ENCODE measurements at regions not wholly inside any gene's neighbourhood (a gene's known extent, or its start where the extent isn't known, plus 50 kb on each side); places are given as distances from the start of the nearest gene placed in this dataset.

DNA sequence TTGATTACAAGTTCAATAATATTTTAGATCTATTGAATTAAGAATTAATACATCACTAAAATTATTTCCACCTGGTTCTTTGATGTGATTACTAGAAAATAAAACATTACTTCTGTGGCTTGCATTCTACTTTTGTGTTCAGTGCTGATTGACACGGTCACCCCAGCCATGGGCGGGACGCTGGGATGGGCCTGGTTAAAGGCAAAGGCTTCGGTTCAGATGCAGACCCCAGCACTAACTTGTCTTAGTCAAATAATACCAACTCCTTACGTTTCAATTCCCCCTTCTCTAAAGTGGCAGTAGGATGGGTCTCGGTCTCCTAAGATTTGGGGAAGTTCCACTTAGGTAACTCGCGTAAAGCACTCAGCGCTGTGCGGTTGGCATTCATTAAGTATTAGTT, 144.9 kb downstream of the URI1 start:
- Mint-ChIP-seq H3K9me3 (ENCODE audit: insufficient read depth) (no peaks in the 10 kb centered on the region), H3K27me3 (ENCODE audit: low read depth) (no peaks in the 10 kb centered on the region), H3K27ac (no peak overlapping the region), H3K36me3 (ENCODE audit: low read depth) (no peaks in the 10 kb centered on the region), H3K4me3 (no peak overlapping the region), H3K4me1 (ENCODE audit: low read depth) (peaks cover 4% of the 10 kb centered on the region)
- ATAC-seq, result no peak
- ChIA-PET POLR2A (no interaction called here), CTCF (no interaction called here)
- DNase-seq, result no peak

DNA sequence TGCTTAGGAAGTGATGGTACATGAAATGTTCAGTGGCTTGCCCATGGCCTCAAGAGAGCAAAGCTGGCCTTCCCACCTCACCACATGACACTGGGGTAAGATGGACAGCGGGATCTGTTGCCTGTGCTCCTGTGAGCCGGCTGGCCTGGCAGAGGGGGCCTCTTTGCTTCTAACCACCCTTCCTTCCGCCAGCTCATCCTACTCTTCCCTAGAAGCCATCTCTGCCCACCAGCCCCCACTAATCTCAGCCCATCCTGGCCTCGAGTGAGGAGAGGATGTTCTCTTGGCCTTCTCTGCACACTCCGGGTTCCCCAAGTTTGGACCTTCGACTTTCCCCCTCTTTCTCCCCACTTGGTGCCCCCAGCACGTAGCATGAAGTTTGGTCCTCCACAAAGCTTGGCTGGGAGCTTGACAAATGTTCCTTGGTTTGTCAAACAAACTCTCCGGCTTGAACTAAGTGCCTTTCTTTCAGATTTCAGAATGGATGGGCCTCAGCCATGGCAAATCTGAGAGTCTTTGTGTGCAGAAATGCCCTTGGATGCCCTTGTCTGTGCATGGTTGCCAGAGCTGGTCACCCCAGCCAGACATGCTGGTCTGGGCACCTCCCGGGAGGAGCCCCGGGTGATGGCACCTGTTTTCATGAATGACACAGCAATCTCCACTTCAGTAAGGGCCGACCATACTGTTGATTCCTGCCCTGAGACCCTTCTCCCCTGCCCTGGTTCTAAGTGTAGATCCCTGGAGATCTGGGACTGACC, 145.5 kb downstream of the URI1 start:
- DNase-seq (no peak), ATAC-seq (no peak)
- H3K4me3 Mint-ChIP-seq, result no peak overlapping the region
- POLR2A ChIA-PET, result no interaction called here
- H3K36me3 Mint-ChIP-seq (ENCODE audit: low read depth), result no peaks in the 10 kb centered on the region
- H3K27me3 Mint-ChIP-seq (ENCODE audit: low read depth), result no peaks in the 10 kb centered on the region
- H3K9me3 Mint-ChIP-seq (ENCODE audit: insufficient read depth), result no peaks in the 10 kb centered on the region
- CTCF ChIA-PET, result no interaction called here
- H3K4me1 Mint-ChIP-seq (ENCODE audit: low read depth), result peaks cover 4% of the 10 kb centered on the region
- no peak overlapping the region for H3K27ac Mint-ChIP-seq

DNA sequence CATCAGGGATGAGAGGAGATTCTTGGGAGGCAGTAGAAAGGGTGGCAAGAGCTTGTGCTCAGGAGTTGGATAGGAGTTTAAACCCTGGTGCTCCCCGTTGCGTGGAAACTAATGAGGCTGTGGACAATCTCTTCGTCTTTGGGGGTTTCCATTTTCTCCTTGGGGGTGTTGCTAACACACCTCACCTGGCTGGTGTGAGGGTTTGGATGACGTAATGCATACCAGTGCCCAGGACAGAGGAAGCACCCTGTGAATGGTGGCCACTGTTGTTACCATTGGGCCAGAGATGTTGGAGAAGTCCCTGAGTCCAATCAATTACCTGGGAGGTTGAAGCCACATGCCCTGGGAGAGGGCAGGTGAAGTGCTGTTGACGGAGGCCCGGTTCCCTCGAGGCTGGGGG, 146.5 kb downstream of the URI1 start:
- no peak for DNase-seq
- CTCF ChIA-PET, result no interaction called here
- Mint-ChIP-seq H3K4me3 (no peak overlapping the region), H3K27ac (no peak overlapping the region), H3K4me1 (ENCODE audit: low read depth) (peaks cover 4% of the 10 kb centered on the region), H3K27me3 (ENCODE audit: low read depth) (no peaks in the 10 kb centered on the region), H3K9me3 (ENCODE audit: insufficient read depth) (no peaks in the 10 kb centered on the region), H3K36me3 (ENCODE audit: low read depth) (no peaks in the 10 kb centered on the region)
- ATAC-seq, result no peak
- POLR2A ChIA-PET, result no interaction called here

DNA sequence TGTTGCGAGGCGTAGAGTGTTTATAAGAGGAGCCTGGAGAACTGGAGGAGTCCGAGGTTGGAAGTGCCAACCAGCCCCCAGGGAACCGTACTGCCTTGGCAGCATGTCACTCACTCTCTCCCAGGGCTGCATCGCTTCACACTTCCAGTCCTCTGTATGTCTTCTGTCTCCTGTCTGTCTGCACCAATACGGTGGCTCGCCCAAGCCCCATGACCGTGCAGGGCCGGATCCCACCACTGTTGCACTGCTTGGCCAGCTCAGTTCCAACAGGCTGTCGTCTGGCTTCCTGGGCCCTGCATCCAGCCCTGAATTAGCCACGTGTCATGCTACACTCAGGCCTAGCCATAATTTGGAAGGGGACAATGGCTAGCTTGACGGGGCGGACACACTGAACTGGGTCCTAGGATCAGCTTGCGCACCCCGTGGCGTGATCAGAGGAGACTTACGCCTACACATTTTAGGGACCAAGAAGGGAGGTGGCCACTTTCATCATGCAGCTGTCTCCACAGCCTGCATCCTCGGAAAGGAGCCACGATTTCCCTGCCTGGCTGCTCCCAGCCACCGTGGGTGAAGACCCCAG, 147.1 kb downstream of the URI1 start:
- Mint-ChIP-seq H3K9me3 (ENCODE audit: insufficient read depth) (no peaks in the 10 kb centered on the region), H3K4me3 (no peak overlapping the region), H3K4me1 (ENCODE audit: low read depth) (peaks cover 4% of the 10 kb centered on the region), H3K27ac (no peak overlapping the region), H3K36me3 (ENCODE audit: low read depth) (no peaks in the 10 kb centered on the region), H3K27me3 (ENCODE audit: low read depth) (no peaks in the 10 kb centered on the region)
- ATAC-seq (no peak), DNase-seq (no peak)
- POLR2A ChIA-PET, result no interaction called here
- CTCF ChIA-PET, result no interaction called here

DNA sequence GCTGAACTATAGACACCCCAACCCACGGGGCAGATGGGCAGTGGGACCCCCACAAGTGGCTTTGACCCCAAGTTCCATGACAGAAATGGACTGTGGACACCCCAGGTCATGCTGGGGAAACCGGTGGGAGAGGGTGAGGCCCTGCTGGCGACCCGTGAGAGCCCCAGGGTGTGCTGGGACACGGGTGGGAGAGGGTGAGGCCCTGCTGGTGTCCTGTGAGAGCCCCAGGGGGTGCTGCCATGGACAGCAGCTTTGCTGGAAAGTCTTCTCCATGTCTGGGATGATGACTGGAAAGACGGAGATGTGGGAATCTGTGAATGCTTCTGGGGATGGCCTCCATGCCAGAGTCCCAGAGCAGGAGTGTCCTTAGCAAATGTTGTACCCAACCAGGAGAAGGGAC, 148.4 kb downstream of the URI1 start:
- Mint-ChIP-seq H3K27me3 (ENCODE audit: low read depth) (no peaks in the 10 kb centered on the region), H3K36me3 (ENCODE audit: low read depth) (no peaks in the 10 kb centered on the region), H3K9me3 (ENCODE audit: insufficient read depth) (no peaks in the 10 kb centered on the region), H3K4me1 (ENCODE audit: low read depth) (no peaks in the 10 kb centered on the region), H3K27ac (no peak overlapping the region), H3K4me3 (no peak overlapping the region)
- POLR2A ChIA-PET, result no interaction called here
- DNase-seq (no peak), ATAC-seq (no peak)
- CTCF ChIA-PET, result interaction anchor here (0.9 kb wide), 1 partner anchor 15 kb away, joined by 3 read pairs; no protein-coding TSS in a partner anchor

DNA sequence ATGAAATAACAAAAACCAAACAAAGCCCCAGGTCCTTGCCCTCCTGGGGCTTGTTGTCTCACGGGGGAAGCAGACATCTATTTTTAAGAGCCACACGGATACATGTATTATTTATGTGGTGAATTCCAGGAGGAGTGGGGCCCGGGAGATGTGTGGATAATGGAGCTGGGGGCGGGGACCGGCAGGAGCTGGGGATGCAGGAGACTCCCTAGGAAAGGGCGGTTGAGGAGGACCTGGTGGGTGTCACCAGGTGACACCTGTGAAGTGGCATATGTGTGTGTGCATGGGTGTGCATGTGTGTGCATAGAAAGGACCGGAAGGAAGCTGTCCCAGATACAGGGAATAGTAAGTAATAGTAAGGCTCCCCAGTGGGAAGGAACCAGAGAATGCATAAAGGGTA, 148.9 kb downstream of the URI1 start:
- ATAC-seq, result no peak
- no peaks in the 10 kb centered on the region for H3K36me3 Mint-ChIP-seq (ENCODE audit: low read depth)
- no peak for DNase-seq
- H3K4me1 Mint-ChIP-seq (ENCODE audit: low read depth), result no peaks in the 10 kb centered on the region
- no peaks in the 10 kb centered on the region for H3K9me3 Mint-ChIP-seq (ENCODE audit: insufficient read depth)
- H3K27ac Mint-ChIP-seq, result no peak overlapping the region
- POLR2A ChIA-PET, result no interaction called here
- H3K27me3 Mint-ChIP-seq (ENCODE audit: low read depth), result no peaks in the 10 kb centered on the region
- no peak overlapping the region for H3K4me3 Mint-ChIP-seq
- CTCF ChIA-PET, result no interaction called here

DNA sequence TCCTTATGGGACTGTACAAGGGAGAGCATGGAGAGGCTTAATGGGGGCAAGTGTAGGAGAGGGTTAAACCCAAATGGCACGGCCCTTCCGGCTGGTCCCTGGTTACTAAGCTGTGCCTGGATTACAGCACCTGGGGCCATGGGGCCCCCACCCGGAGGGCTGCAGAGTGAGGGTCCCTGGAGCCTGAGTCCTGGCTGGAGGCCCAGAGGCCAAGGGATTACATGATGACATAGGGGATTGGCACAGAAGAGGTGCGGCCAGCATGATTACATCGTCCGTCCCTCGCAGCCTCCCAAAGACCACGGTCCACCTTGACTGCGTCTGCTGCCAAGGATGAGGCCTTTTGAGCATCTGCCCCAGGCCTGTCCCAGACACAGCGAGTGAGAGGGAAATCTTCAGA, 149.4 kb downstream of the URI1 start:
- ChIA-PET CTCF (interaction anchor here (0.6 kb wide), 1 partner anchor 10 kb away, joined by 3 read pairs; no protein-coding TSS in a partner anchor), POLR2A (no interaction called here)
- DNase-seq (no peak), ATAC-seq (no peak)
- Mint-ChIP-seq H3K36me3 (ENCODE audit: low read depth) (no peaks in the 10 kb centered on the region), H3K27me3 (ENCODE audit: low read depth) (no peaks in the 10 kb centered on the region), H3K27ac (no peak overlapping the region), H3K4me1 (ENCODE audit: low read depth) (no peaks in the 10 kb centered on the region), H3K9me3 (ENCODE audit: insufficient read depth) (no peaks in the 10 kb centered on the region), H3K4me3 (no peak overlapping the region)

DNA sequence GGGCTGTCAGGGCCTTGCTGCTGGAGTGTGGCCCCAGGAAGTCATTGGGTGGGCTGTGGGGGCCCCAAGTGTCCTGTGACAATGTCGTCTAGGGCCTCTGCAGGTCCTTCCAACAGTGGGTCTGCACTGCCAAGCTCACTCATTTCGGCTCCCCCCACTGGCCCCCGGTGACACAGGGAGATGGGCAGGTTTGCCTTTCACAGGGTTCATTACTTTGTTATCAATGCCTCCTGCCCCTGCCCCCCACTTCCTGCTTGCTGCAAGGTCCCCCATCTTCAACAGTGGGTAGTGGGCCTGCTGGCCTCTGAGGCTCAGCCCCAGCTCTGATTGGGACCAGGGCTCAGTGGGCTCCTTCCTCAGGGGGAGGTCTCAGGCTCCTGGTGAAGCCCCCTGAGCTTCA, 149.8 kb downstream of the URI1 start:
- POLR2A ChIA-PET, result no interaction called here
- H3K9me3 Mint-ChIP-seq (ENCODE audit: insufficient read depth), result no peaks in the 10 kb centered on the region
- H3K27ac Mint-ChIP-seq, result no peak overlapping the region
- no peak for ATAC-seq
- H3K4me3 Mint-ChIP-seq, result no peak overlapping the region
- DNase-seq, result no peak
- H3K27me3 Mint-ChIP-seq (ENCODE audit: low read depth), result no peaks in the 10 kb centered on the region
- H3K36me3 Mint-ChIP-seq (ENCODE audit: low read depth), result no peaks in the 10 kb centered on the region
- CTCF ChIA-PET, result interaction anchor here (0.6 kb wide), 1 partner anchor 10 kb away, joined by 3 read pairs; no protein-coding TSS in a partner anchor
- H3K4me1 Mint-ChIP-seq (ENCODE audit: low read depth), result no peaks in the 10 kb centered on the region

DNA sequence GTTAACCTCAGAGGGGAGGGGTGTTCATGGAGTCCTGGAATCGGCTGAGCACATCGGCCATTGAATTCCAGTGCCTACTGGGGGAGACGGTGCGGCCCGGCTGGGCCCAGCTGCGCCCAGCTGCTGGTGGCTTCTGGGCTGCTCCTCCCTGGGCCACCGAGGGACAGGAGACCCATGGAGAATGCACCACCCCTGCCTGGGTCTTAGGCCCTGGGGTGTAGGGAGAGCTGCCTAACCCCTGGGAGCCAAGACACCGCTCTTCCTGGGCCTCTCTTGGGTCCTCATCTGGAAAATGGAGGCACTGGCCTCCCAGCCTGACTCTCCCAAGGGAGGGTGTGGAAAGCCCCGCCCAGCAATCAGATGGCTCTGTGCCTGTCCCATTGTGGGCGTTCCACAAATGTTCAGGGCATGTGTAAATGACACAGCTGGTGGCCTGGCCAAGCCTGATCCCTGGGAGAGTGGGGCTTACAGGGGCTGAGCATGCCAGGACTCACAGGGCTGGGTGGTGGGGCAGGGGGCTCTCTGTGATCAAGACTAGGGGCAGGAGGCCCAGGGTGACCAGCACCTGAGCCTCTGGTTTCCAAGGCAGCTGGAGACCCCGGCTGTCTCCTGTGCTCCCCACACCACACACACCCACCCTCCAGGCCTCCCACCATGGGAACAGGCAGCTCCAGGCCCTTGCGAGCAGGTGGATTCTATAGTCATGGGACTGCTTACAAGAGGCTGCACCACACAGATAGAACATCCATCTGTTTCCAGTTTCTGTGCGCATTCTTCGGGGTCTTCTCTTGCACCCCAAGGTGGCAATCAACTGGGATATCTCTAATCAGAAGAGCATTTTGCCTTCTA, 150.9 kb downstream of the URI1 start:
- POLR2A ChIA-PET, result no interaction called here
- H3K4me1 Mint-ChIP-seq (ENCODE audit: low read depth), result no peaks in the 10 kb centered on the region
- H3K27ac Mint-ChIP-seq, result no peak overlapping the region
- no peak overlapping the region for H3K4me3 Mint-ChIP-seq
- H3K9me3 Mint-ChIP-seq (ENCODE audit: insufficient read depth), result no peaks in the 10 kb centered on the region
- H3K36me3 Mint-ChIP-seq (ENCODE audit: low read depth), result no peaks in the 10 kb centered on the region
- CTCF ChIA-PET, result no interaction called here
- DNase-seq (no peak), ATAC-seq (no peak)
- no peaks in the 10 kb centered on the region for H3K27me3 Mint-ChIP-seq (ENCODE audit: low read depth)

DNA sequence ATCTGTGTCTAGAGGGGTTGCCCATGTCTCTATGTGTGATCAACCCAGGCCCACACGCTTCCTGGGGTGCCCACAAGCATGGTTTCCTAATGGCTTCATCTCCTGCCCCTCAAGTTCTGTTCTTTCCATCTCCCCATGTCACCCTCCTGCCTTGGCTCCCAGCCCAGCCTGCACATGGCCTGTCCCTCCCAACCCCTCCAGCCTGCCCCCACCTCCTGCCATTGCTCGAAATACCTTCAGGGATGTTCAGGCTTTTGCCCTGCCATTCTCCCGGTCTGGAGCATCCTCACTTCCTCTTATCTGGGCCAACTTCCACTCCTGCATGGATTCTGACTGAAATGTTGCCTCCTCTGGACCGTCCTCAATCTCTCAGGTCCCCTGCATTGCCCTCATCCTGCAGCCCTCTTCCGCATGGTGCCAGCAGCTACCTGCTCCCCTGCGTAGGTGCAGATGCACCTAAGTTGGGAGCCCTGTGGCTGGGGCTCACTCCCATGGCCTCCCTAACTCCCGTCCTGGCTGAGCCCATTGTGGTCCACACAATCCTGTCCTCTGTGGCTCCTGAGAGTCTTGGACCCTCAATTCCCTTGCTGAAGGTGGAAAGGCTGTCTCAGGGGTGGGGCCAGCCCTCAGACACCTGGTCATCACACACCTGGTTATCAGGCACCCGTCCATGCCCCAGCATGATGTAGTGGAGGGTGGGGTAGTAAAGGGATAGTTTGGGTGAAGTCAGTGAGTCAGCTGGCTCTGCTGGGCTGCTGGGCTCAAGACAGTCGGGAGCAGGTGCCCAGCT, 152.1 kb downstream of the URI1 start:
- Mint-ChIP-seq H3K27ac (no peak overlapping the region), H3K4me3 (no peak overlapping the region), H3K36me3 (ENCODE audit: low read depth) (no peaks in the 10 kb centered on the region), H3K4me1 (ENCODE audit: low read depth) (no peaks in the 10 kb centered on the region), H3K9me3 (ENCODE audit: insufficient read depth) (no peaks in the 10 kb centered on the region), H3K27me3 (ENCODE audit: low read depth) (no peaks in the 10 kb centered on the region)
- ChIA-PET CTCF (no interaction called here), POLR2A (no interaction called here)
- DNase-seq, result no peak
- ATAC-seq, result no peak

DNA sequence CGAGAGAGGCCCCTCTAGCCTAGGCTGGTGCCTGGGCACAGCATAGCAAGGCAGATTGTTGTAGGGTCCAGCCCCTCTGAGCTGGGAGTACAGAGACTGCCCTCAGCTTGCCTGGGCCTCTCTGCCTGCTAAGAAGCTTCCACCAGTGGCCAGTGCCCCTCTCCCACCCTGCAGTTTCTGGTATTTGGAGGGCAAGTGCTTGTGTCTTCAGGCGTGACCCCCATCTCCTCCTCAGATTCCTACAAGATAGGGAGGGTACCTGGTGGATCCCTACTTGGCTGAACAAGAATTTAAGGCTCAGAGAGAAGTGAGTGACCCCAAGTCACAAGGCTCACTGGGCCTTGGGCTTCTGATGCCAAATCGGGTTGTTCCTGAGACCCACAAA, 152.7 kb downstream of the URI1 start:
- CTCF ChIA-PET, result no interaction called here
- Mint-ChIP-seq H3K27ac (no peak overlapping the region), H3K36me3 (ENCODE audit: low read depth) (no peaks in the 10 kb centered on the region), H3K4me1 (ENCODE audit: low read depth) (no peaks in the 10 kb centered on the region), H3K27me3 (ENCODE audit: low read depth) (no peaks in the 10 kb centered on the region), H3K9me3 (ENCODE audit: insufficient read depth) (no peaks in the 10 kb centered on the region), H3K4me3 (no peak overlapping the region)
- DNase-seq, result no peak
- POLR2A ChIA-PET, result no interaction called here
- ATAC-seq, result no peak

DNA sequence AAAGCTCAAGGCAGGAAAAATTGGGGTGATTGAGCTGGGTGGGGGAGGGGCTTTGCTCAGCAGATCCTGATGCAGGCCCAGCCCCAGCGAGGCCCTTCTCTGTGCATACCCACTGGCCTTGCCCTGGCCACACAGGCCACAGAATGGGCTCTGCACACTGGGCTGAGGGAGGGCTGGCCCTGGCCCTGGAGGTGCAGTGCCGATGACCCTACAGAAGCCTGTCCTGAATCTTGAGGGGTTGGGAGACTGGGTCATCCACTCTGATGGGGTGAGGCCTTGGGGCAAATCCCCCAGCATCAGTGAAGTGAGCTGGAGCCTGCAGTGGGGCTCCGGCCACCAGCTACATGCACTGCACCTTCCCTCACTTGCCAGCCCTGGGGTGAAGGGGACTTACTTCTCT, 153.1 kb downstream of the URI1 start:
- CTCF ChIA-PET, result no interaction called here
- ATAC-seq, result no peak

More for the DNA sequence above, 153.1 kb downstream of the URI1 start:
- DNase-seq, result no peak
- Mint-ChIP-seq H3K4me1 (ENCODE audit: low read depth) (no peaks in the 10 kb centered on the region), H3K4me3 (no peak overlapping the region), H3K27ac (no peak overlapping the region), H3K36me3 (ENCODE audit: low read depth) (no peaks in the 10 kb centered on the region), H3K9me3 (ENCODE audit: insufficient read depth) (no peaks in the 10 kb centered on the region), H3K27me3 (ENCODE audit: low read depth) (no peaks in the 10 kb centered on the region)
- POLR2A ChIA-PET, result no interaction called here
